Left lung (tissue), 4 donors: ENCODE measurements at regions not wholly inside any gene's neighbourhood (a gene's known extent, or its start where the extent isn't known, plus 50 kb on each side); places are given as distances from the start of the nearest gene placed in this dataset.
A peak's percentile ranks its signal among the peaks of the same experiment; 100 is the strongest.
"Not testable (repeated sequence)": the region's sequence is repeated elsewhere in the genome, so short reads cannot be mapped to it uniquely, and the experiment has no call there.

Experiments
- ATAC-seq: fragments of 200-7000 bp; cut with Tn5 transposase; one replicate; pipeline ENCODE4 v1.9.1; 2020; ENCODE audit warnings: moderate library complexity
- DNase-seq, 4 donors: peaks; one replicate each; pipeline ENCODE4 v3.0.0-alpha.2; 2013 to 2020
- H3K27ac ChIP-seq, 2 donors: fragments of 200-600 bp; sonication (generic) in 1 of 2; one replicate each; pipeline versions ENCODE4 v1.5.0 to v1.8.0; 2020 to 2021
- H3K27me3 ChIP-seq, 2 donors: fragments of 200-600 bp; sonication (generic) in 1 of 2; one replicate each; pipeline versions ENCODE4 v1.5.0 to v1.8.0; 2020 to 2021
- H3K36me3 ChIP-seq, 2 donors: fragments of 200-600 bp; sonication (generic) in 1 of 2; one replicate each; pipeline versions ENCODE4 v1.5.0 to v1.8.0; 2020 to 2021
- H3K4me1 ChIP-seq, 2 donors: fragments of 200-600 bp; one replicate each; pipeline ENCODE4 v1.8.0; 2021
- H3K4me3 ChIP-seq, 2 donors: fragments of 200-600 bp; sonication (generic) in 1 of 2; one replicate each; pipeline versions ENCODE4 v1.5.0 to v1.8.0; 2020 to 2021; ENCODE audit warnings: mild to moderate bottlenecking in 1 of 2
- H3K9me3 ChIP-seq, 2 donors: fragments of 200-600 bp; sonication (generic) in 1 of 2; one replicate each; pipeline versions ENCODE4 v1.5.0 to v1.8.0; 2020 to 2021
- CTCF ChIP-seq, 2 donors: fragments of 200-600 bp; sonication (generic) in 1 of 2; IDR thresholded peaks; one replicate each; pipeline versions ENCODE4 v1.5.0 to v1.8.0; 2021; ENCODE audit warnings: antibody characterized with exemption in 2 of 2
- intact Hi-C, 2 donors: fragments of 100-400 bp; cut with DNase I; formaldehyde crosslinking; loops; one replicate each; pipeline versions ENCODE4 v1.11.2 to v1.14.2; 2022
- donor health status: DM: no; HTN: yes; CAD: no.
- donor health status: DM: no; HTN: no; CAD: no.

- no peak for DNase-seq
- no peak for TF ChIP-seq CTCF (IDR thresholded peaks at IDR 0.05)
- Histone ChIP-seq H3K36me3 (no peaks in the 10 kb centered on the region), H3K9me3 (no peaks in the 10 kb centered on the region), H3K4me3 (no peak overlapping the region), H3K27ac (peak overlapping the region; percentile 30 to 69), H3K4me1 (peaks cover 0 to 12% of the 10 kb centered on the region in 2 donors), H3K27me3 (no peaks in the 10 kb centered on the region)
- ATAC-seq: peak; percentile 12
- intact Hi-C loops: loop anchor here in 1 of 2 donors (5.0 kb wide), 1 partner anchor 163 kb away; no protein-coding TSS in a partner anchor
These were observed 110.7 kb downstream of the MDH1 start for GRCh38 chr2:63699549-63699839.

GRCh38 chr2:63700271-63700670 is 111.5 kb downstream of the MDH1 start:
- no peaks in the 10 kb centered on the region for H3K27me3 ChIP-seq
- peaks cover 0 to 12% of the 10 kb centered on the region in 2 donors for H3K4me1 ChIP-seq
- no peak for ATAC-seq
- H3K9me3 ChIP-seq: no peaks in the 10 kb centered on the region
- no peak for DNase-seq
- no peak overlapping the region for H3K4me3 ChIP-seq
- no peak for TF ChIP-seq CTCF (IDR thresholded peaks at IDR 0.05)
- H3K36me3 ChIP-seq: no peaks in the 10 kb centered on the region
- H3K27ac ChIP-seq: no peak overlapping the region
- intact Hi-C loops: no loop called here

GRCh38 chr2:63701406-63701805 is 112.6 kb downstream of the MDH1 start:
- TF ChIP-seq CTCF (IDR thresholded peaks at IDR 0.05): no peak

GRCh38 chr2:63706084-63706483 is 117.3 kb downstream of the MDH1 start:
- ATAC-seq, H3K36me3 ChIP-seq, H3K4me1 ChIP-seq, H3K4me3 ChIP-seq, DNase-seq, H3K9me3 ChIP-seq, H3K27me3 ChIP-seq, H3K27ac ChIP-seq, intact Hi-C loops: not testable (repeated sequence)

More at GRCh38 chr2:63701406-63701805, 112.6 kb downstream of the MDH1 start:
- peaks cover 0 to 12% of the 10 kb centered on the region in 2 donors for H3K4me1 ChIP-seq
- intact Hi-C loops: no loop called here
- DNase-seq (no peak), ATAC-seq (no peak)
- H3K27me3 ChIP-seq: no peaks in the 10 kb centered on the region
- no peaks in the 10 kb centered on the region for H3K9me3 ChIP-seq
- H3K4me3 ChIP-seq: no peak overlapping the region
- no peaks in the 10 kb centered on the region for H3K36me3 ChIP-seq
- H3K27ac ChIP-seq: no peak overlapping the region

- no peaks in the 10 kb centered on the region for H3K9me3 ChIP-seq
- H3K4me1 ChIP-seq: no peaks in the 10 kb centered on the region
- intact Hi-C loops: no loop called here
- ATAC-seq: no peak
- H3K27ac ChIP-seq: no peak overlapping the region
- H3K27me3 ChIP-seq: no peaks in the 10 kb centered on the region
- no peak overlapping the region for H3K4me3 ChIP-seq
- no peak for TF ChIP-seq CTCF (IDR thresholded peaks at IDR 0.05)
- DNase-seq: no peak
- H3K36me3 ChIP-seq: no peaks in the 10 kb centered on the region
These were observed 122.0 kb downstream of the MDH1 start for GRCh38 chr2:63710732-63711131.

- ATAC-seq: no peak
- no peaks in the 10 kb centered on the region for H3K4me1 ChIP-seq
- DNase-seq: no peak
- H3K9me3 ChIP-seq: no peaks in the 10 kb centered on the region
- no peak overlapping the region for H3K4me3 ChIP-seq
- H3K27ac ChIP-seq: no peak overlapping the region
- no peaks in the 10 kb centered on the region for H3K27me3 ChIP-seq
- no peak for TF ChIP-seq CTCF (IDR thresholded peaks at IDR 0.05)
- no peaks in the 10 kb centered on the region for H3K36me3 ChIP-seq
- intact Hi-C loops: no loop called here
These were observed 124.0 kb downstream of the MDH1 start for GRCh38 chr2:63712748-63713147.
